DOHH2 (cell line): ENCODE measurements at regions not wholly inside any gene's neighbourhood (a gene's known extent, or its start where the extent isn't known, plus 50 kb on each side); places are given as distances from the start of the nearest gene placed in this dataset.

Source experiments
- EZH2phosphoT487 ChIP-seq: fragments of 200-600 bp; sonication (generic); IDR thresholded peaks from 2 replicates; pipeline ENCODE4 v1.6.1; 2017; ENCODE audit warnings: borderline replicate concordance, mild to moderate bottlenecking, antibody characterized with exemption, low read length, moderate library complexity, mixed read lengths
- TF ChIP-seq, protein P1 (sequence below): fragments of 200-600 bp; sonication (generic); IDR thresholded peaks from one replicate; pipeline ENCODE4 v1.5.1; 2014; ENCODE audit warnings: antibody characterized with exemption, mild to moderate bottlenecking, low read depth, low read length; ENCODE audit not compliant: poor library complexity, severe bottlenecking

DNA sequence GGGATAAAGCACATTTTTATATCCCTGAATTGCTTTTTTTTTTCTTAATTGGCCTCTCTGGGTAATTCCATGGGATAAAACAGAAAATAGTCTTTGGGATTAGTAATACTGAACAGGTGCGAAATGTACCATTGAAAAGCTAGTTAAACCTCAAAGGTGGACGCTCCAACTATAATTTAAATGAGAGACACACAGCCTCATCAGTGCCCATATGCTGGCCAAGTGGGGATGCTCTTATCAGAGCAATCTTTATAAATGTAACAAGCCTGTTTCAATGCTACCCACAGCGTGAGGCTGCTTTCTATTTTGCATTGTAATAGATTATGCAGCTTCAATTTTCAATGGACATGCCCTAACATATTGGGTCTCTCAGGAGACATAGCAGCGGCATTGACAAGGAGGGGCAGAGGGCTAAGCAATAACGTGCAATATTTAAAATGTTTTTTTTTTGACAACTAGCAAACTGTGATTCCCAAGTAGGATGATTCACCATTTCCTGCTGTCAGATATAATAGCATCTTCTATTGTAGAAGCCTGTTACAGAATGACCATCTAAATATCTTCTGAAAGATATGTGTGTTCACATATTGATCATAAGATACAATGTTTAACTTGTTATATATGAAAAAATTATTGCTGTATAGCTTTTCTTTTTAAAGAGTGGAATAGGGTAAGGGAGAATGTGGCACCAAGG lies 91.3 kb upstream of the BET1 start:
- TF ChIP-seq, protein P1, sequence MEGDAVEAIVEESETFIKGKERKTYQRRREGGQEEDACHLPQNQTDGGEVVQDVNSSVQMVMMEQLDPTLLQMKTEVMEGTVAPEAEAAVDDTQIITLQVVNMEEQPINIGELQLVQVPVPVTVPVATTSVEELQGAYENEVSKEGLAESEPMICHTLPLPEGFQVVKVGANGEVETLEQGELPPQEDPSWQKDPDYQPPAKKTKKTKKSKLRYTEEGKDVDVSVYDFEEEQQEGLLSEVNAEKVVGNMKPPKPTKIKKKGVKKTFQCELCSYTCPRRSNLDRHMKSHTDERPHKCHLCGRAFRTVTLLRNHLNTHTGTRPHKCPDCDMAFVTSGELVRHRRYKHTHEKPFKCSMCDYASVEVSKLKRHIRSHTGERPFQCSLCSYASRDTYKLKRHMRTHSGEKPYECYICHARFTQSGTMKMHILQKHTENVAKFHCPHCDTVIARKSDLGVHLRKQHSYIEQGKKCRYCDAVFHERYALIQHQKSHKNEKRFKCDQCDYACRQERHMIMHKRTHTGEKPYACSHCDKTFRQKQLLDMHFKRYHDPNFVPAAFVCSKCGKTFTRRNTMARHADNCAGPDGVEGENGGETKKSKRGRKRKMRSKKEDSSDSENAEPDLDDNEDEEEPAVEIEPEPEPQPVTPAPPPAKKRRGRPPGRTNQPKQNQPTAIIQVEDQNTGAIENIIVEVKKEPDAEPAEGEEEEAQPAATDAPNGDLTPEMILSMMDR: no peak
- TF ChIP-seq EZH2phosphoT487: no peak
